ENCODE measurements at regions not wholly inside any gene's neighbourhood (a gene's known extent, or its start where the extent isn't known, plus 50 kb on each side); places are given as distances from the start of the nearest gene placed in this dataset.

DNA sequence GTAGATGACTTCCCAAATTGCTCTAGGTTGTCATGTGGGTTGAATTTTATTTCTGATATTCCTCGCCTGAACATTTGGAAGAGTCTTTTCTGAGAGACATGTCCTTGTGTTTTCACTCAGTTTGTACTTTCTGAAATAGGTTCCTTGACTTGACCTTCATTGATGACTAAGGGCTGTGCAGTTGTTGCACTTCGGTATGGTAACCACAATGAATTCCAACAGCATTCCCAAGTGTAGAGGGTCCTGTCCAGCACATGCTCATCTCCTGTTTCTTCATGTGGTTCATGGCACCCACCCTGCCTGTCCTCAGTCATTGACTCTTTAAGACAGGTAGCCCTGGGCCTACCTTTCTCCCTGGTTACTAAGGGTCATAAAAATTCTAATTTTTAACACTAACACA lies 527.8 kb downstream of the MTRR start:
- no peak for DNase-seq

DNA sequence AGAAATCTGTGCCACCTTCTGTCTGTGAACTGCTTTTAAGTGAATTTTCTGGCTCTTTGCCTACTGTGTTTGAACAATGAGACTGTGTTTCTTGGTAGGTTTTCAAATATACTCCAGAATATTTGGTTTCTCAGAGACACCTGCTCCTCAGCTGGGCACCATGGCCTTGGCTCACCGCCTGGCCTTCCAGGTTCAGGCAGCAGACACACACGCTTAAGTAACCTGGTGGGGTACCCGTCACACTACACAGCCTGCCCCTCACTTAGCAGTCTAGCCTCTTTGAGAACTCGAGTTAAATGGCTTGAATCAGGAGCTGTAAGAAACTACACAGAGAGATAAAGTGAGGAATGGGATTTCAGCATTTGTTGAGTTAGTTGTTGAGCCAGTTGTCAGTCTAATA lies 530.5 kb downstream of the MTRR start:
- DNase-seq, result peak; percentile 92

DNA sequence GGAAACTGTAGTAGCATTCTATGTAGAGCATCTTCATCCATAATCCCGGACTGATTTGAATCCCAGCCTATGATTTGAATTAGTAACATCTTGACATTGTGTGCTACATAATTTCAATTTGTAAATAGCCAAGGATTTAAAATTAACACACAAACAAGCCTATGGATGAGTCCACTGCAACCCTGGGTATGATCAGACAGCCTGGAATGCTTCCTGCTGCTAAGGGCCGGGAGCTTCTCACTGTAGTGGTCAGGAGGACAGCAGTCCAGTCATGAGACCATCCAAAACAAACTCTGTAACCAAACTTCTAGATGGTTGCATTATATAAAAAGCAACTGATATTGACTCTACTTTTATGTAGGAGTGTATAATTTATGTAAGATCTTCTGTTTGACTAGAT lies 539.3 kb downstream of the MTRR start:
- no peak for DNase-seq

DNA sequence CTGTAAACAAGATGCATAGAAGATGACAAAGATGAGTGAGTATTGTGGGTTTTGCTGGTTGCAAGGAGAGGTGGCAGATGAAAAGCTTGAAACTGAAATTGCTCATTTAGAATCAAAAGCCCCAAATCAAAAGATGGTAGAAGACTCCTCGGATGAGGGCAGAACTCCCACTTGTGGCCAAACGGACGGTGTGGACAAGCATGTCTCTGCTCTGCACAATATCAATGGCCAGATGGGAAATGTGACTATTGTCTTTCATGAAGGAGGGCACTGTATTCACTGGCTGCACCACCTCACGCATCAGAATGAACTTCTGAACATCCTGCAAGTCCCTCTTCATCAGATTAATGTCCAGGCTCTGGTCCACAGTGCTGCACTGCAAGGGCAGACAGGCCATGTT lies 541.7 kb downstream of the MTRR start:
- DNase-seq, result no peak

DNA sequence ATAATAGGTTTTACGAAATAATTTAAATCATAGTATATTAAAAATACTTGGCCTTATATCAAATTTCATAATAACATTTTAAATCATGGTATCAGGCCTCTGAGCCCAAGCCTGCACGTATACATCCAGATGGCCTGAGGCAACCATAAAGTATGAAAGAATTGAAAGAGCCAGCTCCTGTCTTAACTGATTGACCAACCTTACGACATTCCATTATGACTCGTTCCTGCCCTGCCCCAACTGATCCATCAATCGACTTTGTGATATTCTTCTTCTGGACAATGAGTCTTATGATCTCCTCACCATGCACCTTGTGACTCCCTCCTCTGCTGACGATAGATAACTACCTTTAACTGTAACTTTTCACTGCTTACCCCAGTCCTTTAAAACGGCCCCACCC lies 545.0 kb downstream of the MTRR start:
- peak; percentile 19 for DNase-seq

DNA sequence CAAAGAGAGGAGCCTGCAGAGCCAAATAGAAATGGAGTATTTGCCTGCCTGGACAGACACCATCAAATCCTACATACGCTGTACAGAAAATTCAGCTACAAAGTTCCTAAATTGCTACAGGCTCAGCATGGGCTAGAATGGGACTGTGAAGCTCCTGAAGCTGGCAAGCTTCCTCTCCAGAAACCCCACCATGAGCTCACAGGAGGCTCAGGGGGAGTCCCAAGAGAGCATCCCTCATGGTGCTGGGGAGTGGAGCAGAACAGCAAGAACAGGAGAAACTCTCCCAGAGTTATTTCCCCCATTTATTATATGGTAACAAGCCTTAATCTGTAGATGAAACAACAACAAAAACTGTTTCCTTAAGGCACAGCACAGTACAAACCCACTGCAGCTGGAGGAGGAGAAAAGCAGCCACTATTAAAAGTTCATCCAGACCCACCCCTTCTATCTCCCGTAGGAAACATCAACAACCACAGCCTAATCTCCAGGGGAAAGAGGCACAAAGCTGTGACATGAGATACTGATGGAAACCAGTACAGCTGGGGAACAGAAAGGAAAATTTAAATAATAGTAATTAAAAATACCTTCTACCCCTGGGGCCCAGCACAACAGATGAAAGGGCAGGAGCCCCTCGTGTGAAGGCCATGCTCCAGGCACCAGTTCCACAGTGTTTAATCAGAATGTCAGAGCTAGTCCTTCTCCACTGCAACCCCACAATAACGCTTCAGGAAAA lies 548.5 kb downstream of the MTRR start:
- DNase-seq, result peak; percentile 86

DNA sequence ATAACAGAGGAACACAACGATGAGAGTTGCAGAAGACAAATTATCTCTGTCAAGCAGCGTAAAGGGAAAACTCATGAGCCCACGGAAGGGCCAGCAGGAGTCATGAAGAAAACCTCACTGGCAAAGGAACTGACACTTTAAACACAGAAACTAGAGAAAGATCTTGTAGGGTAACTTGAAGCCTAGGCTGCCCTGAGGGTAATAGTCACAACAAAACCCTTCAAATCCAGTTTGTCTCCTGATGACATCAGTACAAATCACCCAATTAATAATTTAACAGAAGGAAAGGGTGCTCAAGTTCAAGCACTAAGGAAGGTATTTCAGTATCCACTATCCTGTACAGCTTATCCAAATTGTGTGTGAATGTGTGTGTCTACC lies 549.1 kb downstream of the MTRR start:
- DNase-seq, result peak; percentile 80

DNA sequence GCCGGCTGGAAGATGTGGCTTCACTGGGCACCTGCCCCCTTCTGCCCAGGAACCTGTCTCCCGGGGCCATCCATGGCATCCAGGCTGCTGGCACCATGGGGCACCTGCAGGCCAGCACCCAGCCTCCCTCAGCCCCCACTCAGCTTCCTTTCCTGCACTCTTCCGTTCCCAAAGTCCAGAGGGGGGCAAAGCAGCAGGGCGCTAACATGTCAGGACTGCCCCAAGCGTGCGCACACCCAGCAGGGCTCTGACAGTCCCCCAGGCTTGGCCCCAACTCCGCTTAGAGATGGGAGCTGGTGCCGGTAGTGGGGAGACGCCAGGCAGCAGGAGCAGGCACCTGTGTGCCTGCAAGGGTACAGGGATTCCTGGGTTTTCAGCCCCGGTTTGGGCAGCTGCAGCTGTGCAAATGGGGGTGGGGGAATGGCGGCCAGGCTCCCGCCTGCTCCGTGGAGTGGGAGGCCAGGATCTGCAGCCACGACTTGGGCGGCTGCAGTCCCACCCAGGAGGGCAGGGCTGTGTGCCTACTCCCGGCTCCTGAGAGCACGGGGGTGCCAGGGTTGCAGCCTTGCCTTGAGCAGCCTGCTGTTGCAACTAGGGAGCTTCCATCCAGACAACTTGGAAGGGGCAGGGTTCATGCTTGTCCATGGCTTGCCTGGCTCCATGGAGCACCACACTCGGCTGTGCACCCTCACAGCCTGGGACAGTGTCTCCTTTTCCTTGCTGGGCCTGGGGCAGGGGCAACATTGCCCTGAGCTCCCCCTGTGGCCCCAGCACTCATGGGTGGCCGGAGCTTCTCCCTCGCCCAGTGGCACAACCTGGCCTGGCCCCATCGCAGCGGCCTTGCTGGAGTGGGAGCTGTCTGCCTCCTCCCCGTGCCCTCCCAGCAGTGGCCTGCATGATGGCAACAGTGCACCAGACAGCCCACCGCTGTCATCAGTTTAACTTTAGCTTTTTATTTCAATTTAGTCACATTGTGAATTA lies 561.1 kb downstream of the MTRR start:
- no peak for DNase-seq

DNA sequence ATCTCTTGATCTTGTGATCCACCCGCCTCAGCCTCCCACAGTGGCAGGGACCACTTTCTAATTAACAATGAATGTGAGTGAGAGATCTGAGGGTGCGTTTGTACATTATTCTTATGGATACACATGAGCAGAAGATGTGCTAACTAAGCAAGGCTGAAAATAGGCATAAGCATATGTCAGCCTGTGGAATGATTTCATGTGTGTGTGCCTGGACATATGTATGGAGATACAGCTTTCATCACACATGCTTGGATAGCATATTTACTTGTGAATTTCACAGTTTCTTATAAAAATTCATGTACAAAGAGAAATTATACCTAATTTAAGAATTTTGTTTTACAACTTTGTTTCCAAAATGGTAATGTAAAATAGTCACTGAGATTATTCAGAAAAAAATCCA lies 565.6 kb downstream of the MTRR start:
- no peak for DNase-seq

DNA sequence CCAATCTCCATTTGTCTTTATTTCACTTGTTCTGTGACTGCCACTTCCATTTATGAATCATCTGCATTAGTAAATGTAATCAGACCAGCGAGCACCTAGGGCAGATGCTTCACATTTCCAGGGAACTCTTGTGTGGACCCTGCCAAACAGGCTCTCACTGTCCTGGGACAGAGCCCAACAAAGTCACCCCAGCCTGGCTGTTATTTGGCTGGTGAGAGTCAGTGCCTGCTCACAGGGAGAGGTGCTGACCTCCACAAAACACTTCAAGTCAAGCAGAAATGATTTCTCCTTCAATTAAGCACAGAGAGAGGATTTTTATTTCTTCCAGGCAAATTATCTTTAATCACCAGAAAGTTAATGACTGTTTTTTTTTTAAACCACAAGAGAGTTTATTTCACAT lies 568.0 kb downstream of the MTRR start:
- peak; percentile 78 for DNase-seq

DNA sequence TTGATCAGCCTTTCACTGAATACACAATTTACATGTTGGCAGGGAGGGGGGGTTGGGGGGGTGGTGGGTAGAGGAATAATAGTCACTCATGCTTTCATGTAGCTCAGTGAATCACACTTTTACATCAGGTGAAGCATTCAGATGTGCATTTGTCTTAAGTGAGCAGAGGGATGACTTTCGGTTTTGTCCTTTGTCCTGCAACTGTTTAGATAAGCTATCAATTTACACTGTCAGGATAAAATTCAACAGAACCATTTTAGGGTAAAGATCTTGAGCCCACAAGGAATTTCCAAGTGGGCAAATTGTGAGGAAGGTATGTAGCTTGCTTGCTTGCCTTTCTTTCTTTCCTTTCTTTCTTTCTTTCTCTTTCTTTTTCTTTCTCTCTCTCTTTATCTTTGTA lies 576.2 kb downstream of the MTRR start:
- no peak for DNase-seq

DNA sequence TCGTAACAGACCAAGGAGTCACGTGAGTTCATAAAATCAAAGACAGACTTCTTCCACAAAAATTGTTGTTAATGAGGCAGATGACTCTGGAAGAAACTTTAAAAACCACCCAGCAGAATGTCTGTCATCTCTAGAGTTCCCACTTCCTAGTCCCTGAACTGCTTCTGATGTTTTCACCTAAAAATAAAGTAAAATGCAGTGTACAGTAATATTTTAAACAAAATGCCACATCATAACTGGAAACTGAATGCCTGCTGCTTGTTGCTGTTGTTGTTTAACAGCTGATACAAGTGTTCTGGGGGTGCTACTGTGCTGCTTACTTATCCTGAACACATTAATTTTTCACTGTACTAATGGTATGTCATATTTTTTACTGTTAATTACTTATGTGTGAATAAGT lies 577.2 kb downstream of the MTRR start:
- DNase-seq, result no peak

DNA sequence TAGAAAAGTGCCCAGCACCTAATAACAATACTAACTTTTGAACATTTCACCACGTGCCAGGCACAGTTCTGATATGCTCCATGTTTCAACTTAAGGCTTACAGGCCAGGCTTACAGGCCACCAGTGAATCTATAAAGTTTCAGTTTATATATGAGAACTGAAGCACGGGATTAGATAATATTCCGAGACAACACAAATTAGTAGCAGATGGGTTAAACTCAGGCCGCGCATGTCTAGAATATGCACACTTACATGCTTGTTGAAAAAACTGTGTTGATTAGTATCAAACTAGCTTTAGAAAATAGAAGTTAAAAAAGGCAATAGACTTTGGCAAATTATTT lies 587.9 kb downstream of the MTRR start:
- DNase-seq, result peak; percentile 39

DNA sequence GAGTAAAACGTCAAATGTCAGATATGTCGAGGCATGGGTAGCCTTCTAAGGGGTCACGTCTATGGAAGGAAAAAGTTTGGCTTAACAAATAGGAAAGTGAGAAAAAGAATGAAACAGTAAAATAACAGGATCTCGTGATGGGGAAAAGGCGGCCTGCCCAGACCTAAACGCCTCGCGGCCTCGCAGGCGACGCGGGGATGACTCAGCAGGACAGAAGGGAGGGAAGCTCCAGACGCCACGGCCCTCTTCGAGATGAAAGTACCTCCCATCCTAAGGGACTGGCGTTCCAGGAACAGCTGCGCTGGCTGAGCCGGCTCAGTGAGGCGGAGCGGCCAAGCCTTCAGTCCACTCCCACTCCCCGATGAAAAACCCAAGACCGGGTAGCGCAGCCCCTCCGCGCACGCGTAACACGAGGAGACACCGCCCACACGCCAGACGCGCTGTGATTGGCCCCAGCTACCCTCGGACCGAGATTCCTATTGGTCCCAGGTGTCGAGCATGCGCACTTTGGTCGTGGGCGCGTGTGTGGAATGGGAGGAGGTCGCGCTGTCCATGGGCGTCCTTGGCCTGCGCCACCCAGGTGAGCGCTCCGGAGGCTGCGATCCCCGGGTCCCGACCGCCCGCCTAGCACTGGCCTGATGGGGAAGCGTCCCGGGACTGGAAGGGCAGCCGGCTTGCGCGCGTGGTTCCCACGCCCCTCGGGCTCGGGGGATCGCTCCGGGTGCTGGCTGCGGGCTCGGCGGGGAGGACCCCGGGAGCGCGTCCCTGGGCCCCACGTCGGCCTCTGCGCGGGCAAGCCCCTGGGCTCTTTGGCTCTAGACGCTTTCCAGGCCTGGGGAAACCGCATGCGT lies 588.5 kb downstream of the MTRR start:
- peak; percentile 99 for DNase-seq

DNA sequence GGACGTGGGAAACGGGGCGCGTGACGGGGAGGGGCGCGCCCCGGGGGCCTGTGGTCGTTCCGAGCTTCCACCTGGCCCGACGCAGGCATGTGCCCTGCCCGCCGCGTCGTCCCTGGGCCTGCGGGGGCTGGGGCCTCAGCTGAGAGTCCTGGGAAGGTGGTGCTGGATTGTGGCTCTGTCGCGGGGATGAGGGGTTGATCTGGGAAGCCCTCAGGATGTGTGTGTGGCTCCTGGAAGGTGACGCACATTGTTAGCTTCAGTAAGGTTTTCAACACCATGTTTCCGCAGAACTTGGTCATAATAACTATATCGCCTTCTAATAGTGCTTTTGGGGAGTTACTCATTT lies 589.1 kb downstream of the MTRR start:
- peak; percentile 64 for DNase-seq

DNA sequence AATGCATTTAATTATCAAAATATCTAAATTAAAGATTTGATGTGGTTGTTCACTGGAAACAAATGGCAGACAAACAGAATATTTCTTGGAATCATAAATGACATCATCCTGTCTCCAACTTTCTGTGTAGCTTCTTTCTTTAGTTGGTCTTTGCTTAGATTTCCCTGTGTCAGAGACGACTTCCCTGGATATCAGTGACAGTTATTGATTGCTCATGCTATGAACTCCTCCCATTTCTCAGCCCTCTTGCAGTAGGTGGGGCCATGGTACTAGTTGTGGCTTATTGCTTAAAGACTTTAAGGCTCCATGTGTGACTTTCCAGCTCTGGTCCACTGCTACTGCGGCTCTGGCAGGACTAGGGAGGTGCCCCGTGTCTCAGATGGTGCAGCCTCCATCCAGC lies 592.6 kb downstream of the MTRR start:
- DNase-seq, result peak; percentile 22

DNA sequence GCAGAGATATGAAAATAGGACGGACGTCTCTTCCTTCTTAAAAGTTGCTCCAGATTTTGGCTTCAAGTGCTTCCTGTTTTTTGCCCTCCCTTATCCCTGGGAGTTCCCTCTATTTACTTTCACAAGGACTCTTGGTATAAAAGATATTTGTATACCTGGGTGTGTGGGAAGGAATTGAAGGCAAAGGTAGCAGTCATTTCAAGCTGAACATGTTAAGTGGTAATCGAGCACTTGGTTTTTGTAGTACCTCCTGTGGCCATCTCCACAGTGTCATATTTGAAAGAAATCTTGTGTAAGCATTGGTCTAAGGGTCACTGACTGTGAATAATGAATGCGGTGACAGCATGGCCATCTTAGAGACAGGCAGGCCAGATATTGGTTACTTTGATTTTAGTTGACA lies 593.6 kb downstream of the MTRR start:
- peak; percentile 68 for DNase-seq

DNA sequence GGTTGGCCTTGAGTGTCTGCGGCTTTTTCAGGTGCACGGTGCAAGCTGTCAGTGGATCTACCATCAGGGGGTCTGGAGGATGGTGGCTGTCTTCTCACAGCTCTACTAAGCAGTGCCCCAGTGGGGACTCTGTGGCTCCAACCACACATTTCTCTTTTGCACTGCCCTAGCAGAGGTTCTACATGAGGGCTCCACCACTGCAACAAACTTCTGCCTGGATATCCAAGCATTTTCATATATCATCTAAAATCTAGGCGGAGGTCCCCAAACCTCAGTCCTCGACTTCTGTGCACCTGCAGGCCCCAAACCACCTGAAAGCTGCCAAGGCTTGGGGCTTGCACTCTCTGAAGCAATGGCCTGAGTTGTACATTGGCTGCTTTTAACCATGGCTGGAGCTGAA lies 601.5 kb downstream of the MTRR start:
- peak; percentile 19 for DNase-seq

DNA sequence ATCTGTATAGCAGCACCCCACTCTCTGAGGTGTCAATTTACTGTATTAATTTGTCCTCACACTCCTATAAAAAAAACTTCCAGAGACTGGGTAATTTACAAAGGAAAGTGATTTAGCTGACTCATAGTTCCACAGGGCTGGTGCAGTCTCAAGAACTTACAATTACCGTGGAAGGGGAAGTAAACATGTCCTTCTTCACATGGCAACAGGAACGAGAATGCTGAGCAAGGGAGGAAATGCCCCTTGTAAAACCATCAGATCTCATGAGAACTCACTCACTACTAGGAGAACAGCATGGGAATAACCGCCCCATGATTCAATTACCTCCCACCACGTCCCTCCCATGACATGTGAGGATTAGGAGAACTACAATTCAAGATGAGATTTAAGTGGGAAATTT lies 602.6 kb downstream of the MTRR start:
- DNase-seq, result no peak

DNA sequence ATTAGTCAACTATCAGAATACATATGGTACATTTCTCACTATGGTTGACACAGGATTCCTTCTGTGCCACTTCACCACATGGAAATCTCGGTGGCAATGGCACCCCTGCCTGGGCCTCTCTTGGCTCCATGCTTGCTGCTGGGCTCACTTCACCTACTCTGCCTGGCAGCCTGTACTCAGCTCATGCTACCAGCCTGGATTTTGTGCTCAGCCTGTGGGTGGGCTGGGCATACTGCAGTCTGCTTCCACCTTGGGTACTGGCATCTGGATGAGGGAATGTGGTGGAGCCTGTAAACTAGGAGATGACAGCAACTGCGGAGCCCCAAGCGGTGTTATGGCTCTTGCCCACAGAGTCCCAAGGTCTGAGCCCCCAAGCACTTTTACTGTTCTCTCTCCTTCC lies 604.1 kb downstream of the MTRR start:
- DNase-seq, result no peak

DNA sequence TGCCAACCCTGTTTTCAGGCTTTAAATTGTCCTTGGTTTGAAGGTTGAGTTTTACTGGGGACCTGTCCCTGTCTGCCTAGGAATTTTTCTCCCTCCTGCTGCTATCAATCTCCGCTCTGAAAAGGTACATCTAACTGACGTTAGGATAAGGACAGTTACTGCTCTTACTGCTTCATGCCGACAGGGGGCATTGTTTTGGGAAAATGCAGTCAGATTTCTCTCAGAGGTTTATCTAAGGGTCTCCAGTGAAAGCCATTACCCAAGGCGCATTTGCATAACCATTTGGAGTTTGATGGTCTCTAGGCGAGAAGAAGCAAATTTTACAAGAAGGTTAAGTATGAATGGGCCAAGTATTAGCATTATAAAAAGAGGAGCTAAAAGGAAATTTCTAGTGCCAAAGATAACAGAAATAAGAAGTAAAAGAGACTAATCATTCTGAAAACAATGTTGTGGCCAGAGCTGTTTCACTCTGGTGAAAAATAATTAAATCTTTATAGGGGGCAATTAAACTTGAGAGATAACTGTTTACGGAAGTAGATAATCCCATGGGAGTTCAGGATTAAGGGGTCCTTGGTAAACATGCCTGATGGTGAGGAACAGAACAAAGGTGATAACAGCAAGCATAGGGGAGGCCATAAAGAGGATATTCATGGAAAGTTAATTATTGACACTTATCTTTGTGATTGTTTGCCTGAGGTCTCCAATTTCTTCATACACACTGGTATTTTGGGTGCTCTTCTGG lies 605.0 kb downstream of the MTRR start:
- DNase-seq, result peak; percentile 21

DNA sequence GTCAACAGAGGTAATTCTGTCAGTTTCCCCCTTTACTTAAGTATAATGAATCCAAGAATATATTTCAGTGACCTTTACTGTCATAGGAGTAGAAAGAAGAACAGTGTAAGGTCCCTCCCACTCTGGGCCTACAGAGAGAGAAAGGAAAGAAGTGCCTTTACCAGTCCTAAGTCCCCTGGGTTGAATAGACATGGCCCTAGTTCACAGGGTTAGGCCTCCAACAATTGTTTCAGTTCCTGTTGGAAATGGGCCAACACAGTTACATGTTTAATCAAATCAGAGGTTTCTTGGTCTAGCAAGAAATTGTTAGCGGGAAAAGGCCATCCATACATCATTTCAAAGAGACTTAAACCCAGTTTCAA lies 605.6 kb downstream of the MTRR start:
- DNase-seq, result peak; percentile 37

DNA sequence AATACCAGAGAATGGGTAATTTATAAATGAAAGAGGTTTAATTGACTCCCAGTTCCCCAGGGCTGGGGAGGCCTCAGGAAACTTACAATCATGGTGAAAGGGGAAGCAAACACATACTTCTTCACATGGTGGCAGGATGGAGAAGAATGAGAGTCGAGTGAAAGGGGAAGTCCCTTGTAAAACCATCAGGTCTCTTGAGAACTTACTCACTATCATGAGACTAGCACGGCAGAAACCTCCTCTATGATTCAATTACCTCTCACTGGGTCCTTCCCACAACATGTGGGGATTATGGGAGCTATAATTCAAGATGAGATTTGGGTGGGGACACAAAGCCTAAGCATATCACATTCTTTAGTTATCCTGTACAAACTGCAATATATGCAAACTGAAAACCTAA lies 609.4 kb downstream of the MTRR start:
- peak; percentile 31 for DNase-seq

All from NCI-H69 (cell line).